ENCODE measurements at regions not wholly inside any gene's neighbourhood (a gene's known extent, or its start where the extent isn't known, plus 50 kb on each side); places are given as distances from the start of the nearest gene placed in this dataset.
A peak's percentile ranks its signal among the peaks of the same experiment; 100 is the strongest.

DNA sequence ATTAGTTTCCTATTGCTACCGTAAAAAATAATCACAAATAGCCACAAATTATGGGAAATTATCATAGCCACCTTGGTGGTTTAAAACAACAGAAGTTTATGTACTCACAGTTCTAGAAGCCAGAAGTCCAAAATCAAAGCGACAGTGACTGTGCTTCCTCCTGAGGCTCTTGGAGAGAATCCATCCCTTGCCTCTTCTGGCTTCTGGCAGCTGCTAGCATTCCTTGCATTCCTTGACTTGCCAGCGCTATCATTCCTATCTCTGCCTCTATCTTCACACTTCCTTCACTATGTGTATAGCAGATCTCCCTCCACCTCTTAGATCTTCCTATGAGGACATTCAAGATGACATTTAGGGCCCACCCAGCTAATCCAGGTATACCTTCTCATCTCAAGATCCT lies 180.1 kb upstream of the USP25 start:
- Histone ChIP-seq H3K4me3 (no peak overlapping the region), H3K27ac (replicated peaks in 1 of 4) (no peak overlapping the region), H3K9me3 (no peaks in the 10 kb centered on the region), H3K36me3 (no peaks in the 10 kb centered on the region), H3K27me3 (no peaks in the 10 kb centered on the region), H3K4me1 (no peaks in the 10 kb centered on the region)
- TF ChIP-seq POLR2AphosphoS5 (IDR thresholded peaks at IDR 0.05) (no peak), EP300 (IDR thresholded peaks at IDR 0.05) (no peak), CTCF (IDR thresholded peaks at IDR 0.05) (no peak), POLR2A (IDR thresholded peaks at IDR 0.05; ENCODE audit: low read depth) (no peak)
- intact Hi-C loops (cut with DNase I), result no loop called here
- 57% methylated on average over 3 of the region's 3 CpGs for WGBS
- no peak for DNase-seq (ENCODE audit: extremely low spot score)

- 45% methylated on average over 3 of the region's 3 CpGs for WGBS
These were observed 176.8 kb upstream of the USP25 start for GRCh38 chr21:15552914-15553494.

DNA sequence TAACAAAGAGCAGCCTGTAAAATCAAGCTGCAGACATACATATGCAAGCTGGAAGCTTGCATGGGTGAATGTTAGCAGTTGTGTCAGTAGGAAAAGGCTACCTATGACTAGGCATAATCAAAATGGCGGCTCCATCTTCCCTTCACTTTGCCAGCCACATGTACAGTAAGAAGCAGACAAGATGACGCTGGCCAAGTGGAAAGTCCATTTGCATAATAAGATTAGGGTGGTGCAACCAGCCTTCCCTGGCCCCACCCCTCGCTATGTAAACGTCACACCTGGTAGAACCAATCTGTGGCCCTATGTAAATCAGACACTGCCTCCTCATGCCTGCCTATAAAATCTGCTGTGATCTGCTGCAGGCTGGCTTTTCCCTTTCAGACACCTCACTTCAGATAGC lies 171.9 kb upstream of the USP25 start:
- intact Hi-C loops (cut with DNase I), result no loop called here

More at GRCh38 chr21:15552914-15553494, 176.8 kb upstream of the USP25 start:
- Histone ChIP-seq H3K27ac (replicated peaks in 1 of 4) (no peak overlapping the region), H3K4me3 (no peak overlapping the region), H3K27me3 (no peaks in the 10 kb centered on the region), H3K4me1 (no peaks in the 10 kb centered on the region), H3K36me3 (no peaks in the 10 kb centered on the region), H3K9me3 (peaks cover 0 to 3% (median 0%) of the 10 kb centered on the region in 4 donors)
- DNase-seq (ENCODE audit: extremely low spot score), result no peak
- no peak for TF ChIP-seq POLR2AphosphoS5 (IDR thresholded peaks at IDR 0.05)
- peak in 1 of 3 experiments; percentile 5 for TF ChIP-seq CTCF (IDR thresholded peaks at IDR 0.05)
- intact Hi-C loops (cut with DNase I), result no loop called here

DNA sequence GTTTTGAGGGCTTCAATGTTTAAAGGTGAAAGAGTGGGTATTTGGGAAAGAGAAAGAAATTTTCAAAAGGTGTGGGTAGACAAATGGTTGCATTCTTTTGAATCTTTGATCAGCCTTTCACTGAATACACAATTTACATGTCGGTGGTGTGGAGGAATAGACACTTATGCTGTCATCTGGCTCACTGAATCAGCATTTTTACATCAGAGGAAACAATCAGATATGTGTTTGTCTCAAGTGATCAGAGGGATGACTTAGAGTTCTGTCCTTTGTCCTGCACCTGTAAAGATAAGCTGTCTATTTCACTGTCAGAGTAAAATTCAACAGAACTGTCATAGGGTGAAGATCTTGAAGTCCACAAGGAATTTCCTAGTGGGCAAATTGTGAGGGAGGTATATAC lies 170.9 kb upstream of the USP25 start:
- no peak overlapping the region for H3K4me3 ChIP-seq
- no peak for DNase-seq (ENCODE audit: extremely low spot score)
- H3K4me1 ChIP-seq, result no peaks in the 10 kb centered on the region
- intact Hi-C loops (cut with DNase I), result no loop called here
- no peaks in the 10 kb centered on the region for H3K36me3 ChIP-seq
- 57% methylated on average over 1 of the region's 1 CpG for WGBS
- H3K27me3 ChIP-seq, result no peaks in the 10 kb centered on the region
- TF ChIP-seq POLR2AphosphoS5 (IDR thresholded peaks at IDR 0.05), result no peak
- TF ChIP-seq EP300 (IDR thresholded peaks at IDR 0.05), result no peak
- no peak for TF ChIP-seq POLR2A (IDR thresholded peaks at IDR 0.05; ENCODE audit: low read depth)
- no peak overlapping the region for H3K27ac ChIP-seq (replicated peaks in 1 of 4)
- H3K9me3 ChIP-seq, result peaks cover 0 to 3% (median 0%) of the 10 kb centered on the region in 4 donors

More for the DNA sequence above, 171.9 kb upstream of the USP25 start:
- Histone ChIP-seq H3K36me3 (no peaks in the 10 kb centered on the region), H3K27ac (replicated peaks in 1 of 4) (no peak overlapping the region), H3K9me3 (peaks cover 0 to 3% (median 0%) of the 10 kb centered on the region in 4 donors), H3K27me3 (no peaks in the 10 kb centered on the region), H3K4me1 (no peaks in the 10 kb centered on the region), H3K4me3 (no peak overlapping the region)
- no peak for TF ChIP-seq POLR2AphosphoS5 (IDR thresholded peaks at IDR 0.05)
- no peak for TF ChIP-seq POLR2A (IDR thresholded peaks at IDR 0.05; ENCODE audit: low read depth)
- TF ChIP-seq CTCF (IDR thresholded peaks at IDR 0.05), result no peak
- TF ChIP-seq EP300 (IDR thresholded peaks at IDR 0.05), result no peak
- no peak for DNase-seq (ENCODE audit: extremely low spot score)
- 77% methylated on average over 4 of the region's 4 CpGs for WGBS

DNA sequence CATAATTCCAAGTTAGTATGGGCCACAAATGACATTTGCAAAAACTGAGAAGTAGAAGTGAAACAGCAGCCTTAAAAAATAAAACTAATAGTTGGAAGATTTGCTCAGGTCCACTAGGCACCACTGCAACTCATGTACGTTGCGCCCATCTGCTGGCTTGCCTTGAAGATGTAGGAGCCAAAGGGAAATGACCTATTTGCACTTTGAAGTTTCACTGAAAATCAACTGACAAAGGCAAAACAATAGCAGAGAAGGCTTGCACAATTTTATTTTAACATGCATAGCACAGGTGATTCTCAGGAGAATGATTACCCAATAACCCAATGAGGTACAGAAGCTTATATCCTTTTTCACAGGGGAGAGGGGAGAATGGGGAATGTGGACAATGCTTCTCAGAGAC lies 170.1 kb upstream of the USP25 start:
- WGBS, result 79% methylated on average over 2 of the region's 2 CpGs
- intact Hi-C loops (cut with DNase I), result loop anchor here (10.0 kb wide), 1 partner anchor 1135 kb away; no protein-coding TSS in a partner anchor
- no peaks in the 10 kb centered on the region for H3K27me3 ChIP-seq
- H3K4me3 ChIP-seq, result no peak overlapping the region
- H3K9me3 ChIP-seq, result peaks cover 0 to 3% (median 0%) of the 10 kb centered on the region in 4 donors
- no peaks in the 10 kb centered on the region for H3K4me1 ChIP-seq
- H3K36me3 ChIP-seq, result no peaks in the 10 kb centered on the region
- no peak for DNase-seq (ENCODE audit: extremely low spot score)
- TF ChIP-seq POLR2A (IDR thresholded peaks at IDR 0.05; ENCODE audit: low read depth), result no peak
- TF ChIP-seq EP300 (IDR thresholded peaks at IDR 0.05), result no peak
- no peak for TF ChIP-seq CTCF (IDR thresholded peaks at IDR 0.05)
- TF ChIP-seq POLR2AphosphoS5 (IDR thresholded peaks at IDR 0.05), result no peak
- no peak overlapping the region for H3K27ac ChIP-seq (replicated peaks in 1 of 4)

Measured in esophagus muscularis mucosa (tissue), 4 donors.